SHP77 (cell line): ENCODE measurements at regions not wholly inside any gene's neighbourhood (a gene's known extent, or its start where the extent isn't known, plus 50 kb on each side); places are given as distances from the start of the nearest gene placed in this dataset.

ENCODE experiments used
- DNase-seq, 2 experiments: peaks; one replicate each; lab custom pipeline; 2025; lab: John Stamatoyannopoulos, UW

GRCh38 chr17:6940186-6940649 is 55.6 kb upstream of the ALOX12 start:
- DNase-seq, result no peak

- no peak for DNase-seq
These were observed 53.9 kb upstream of the ALOX12 start for GRCh38 chr17:6941989-6942388.

- DNase-seq, result no peak
These were observed 52.4 kb upstream of the ALOX12 start for GRCh38 chr17:6943406-6943805.
